Glutamatergic neuron (in vitro differentiated cells): ENCODE measurements at regions not wholly inside any gene's neighbourhood (a gene's known extent, or its start where the extent isn't known, plus 50 kb on each side); places are given as distances from the start of the nearest gene placed in this dataset.
"Not testable (repeated sequence)": the region's sequence is repeated elsewhere in the genome, so short reads cannot be mapped to it uniquely, and the experiment has no call there.

Experiments used
- DNase-seq: peaks from one replicate; pipeline ENCODE4 v3.0.0; 2022
- H3K27ac Mint-ChIP-seq: one replicate; pipeline ENCODE4 v1.8.0; 2020; ENCODE audit warnings: mild to moderate bottlenecking, mixed read lengths, inconsistent platforms; ENCODE audit not compliant: unreplicated experiment
- H3K27me3 Mint-ChIP-seq: one replicate; pipeline ENCODE4 v1.8.0; 2020; ENCODE audit warnings: mild to moderate bottlenecking, moderate library complexity, mixed read lengths, inconsistent platforms; ENCODE audit not compliant: unreplicated experiment
- H3K36me3 Mint-ChIP-seq: one replicate; pipeline ENCODE4 v1.8.0; 2020; ENCODE audit warnings: mild to moderate bottlenecking, mixed read lengths, inconsistent platforms; ENCODE audit not compliant: unreplicated experiment
- H3K4me1 Mint-ChIP-seq: one replicate; pipeline ENCODE4 v1.8.0; 2020; ENCODE audit warnings: mild to moderate bottlenecking, low read depth, mixed read lengths, inconsistent platforms; ENCODE audit not compliant: unreplicated experiment
- H3K4me3 Mint-ChIP-seq: one replicate; pipeline ENCODE4 v1.8.0; 2020; ENCODE audit warnings: mild to moderate bottlenecking, mixed read lengths, inconsistent platforms; ENCODE audit not compliant: unreplicated experiment
- H3K9me3 Mint-ChIP-seq: one replicate; pipeline ENCODE4 v1.8.0; 2020; ENCODE audit warnings: mild to moderate bottlenecking, moderate library complexity, mixed read lengths, inconsistent platforms; ENCODE audit not compliant: unreplicated experiment
- TF ChIP-seq, protein P1 (sequence below): fragments of 200-600 bp; sonication (generic); IDR thresholded peaks from one replicate; pipeline ENCODE4 v1.5.0; 2021; ENCODE audit not compliant: partially characterized antibody, unreplicated experiment

DNA sequence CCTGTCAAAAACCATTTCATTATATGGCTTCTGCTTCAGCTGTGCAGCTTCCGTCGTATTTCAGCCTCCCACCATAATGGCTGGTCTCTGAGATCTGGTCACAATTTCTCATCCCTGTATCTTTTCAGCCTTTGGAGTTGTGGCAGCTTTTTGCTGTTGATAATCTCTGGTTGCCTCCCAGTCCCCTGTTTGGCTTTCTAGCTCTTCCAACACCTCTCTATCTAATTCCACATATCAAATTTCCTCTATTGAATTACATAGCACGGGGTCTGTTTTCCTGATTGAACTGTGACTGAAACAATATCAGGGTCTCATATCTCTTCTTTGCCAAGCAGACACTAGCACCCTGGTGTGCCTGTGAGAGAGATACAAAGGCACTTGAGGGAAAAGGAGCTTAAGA lies 222.1 kb upstream of the OBI1 start:
- TF ChIP-seq, protein P1, sequence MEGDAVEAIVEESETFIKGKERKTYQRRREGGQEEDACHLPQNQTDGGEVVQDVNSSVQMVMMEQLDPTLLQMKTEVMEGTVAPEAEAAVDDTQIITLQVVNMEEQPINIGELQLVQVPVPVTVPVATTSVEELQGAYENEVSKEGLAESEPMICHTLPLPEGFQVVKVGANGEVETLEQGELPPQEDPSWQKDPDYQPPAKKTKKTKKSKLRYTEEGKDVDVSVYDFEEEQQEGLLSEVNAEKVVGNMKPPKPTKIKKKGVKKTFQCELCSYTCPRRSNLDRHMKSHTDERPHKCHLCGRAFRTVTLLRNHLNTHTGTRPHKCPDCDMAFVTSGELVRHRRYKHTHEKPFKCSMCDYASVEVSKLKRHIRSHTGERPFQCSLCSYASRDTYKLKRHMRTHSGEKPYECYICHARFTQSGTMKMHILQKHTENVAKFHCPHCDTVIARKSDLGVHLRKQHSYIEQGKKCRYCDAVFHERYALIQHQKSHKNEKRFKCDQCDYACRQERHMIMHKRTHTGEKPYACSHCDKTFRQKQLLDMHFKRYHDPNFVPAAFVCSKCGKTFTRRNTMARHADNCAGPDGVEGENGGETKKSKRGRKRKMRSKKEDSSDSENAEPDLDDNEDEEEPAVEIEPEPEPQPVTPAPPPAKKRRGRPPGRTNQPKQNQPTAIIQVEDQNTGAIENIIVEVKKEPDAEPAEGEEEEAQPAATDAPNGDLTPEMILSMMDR: no peak
- peak overlapping the region; percentile 25 for H3K27ac Mint-ChIP-seq
- peak overlapping the region; percentile 2 for H3K4me3 Mint-ChIP-seq
- H3K9me3 Mint-ChIP-seq: peaks cover 6% of the 10 kb centered on the region
- no peak for DNase-seq
- H3K4me1 Mint-ChIP-seq: peaks cover 18% of the 10 kb centered on the region
- no peaks in the 10 kb centered on the region for H3K27me3 Mint-ChIP-seq
- no peaks in the 10 kb centered on the region for H3K36me3 Mint-ChIP-seq

DNA sequence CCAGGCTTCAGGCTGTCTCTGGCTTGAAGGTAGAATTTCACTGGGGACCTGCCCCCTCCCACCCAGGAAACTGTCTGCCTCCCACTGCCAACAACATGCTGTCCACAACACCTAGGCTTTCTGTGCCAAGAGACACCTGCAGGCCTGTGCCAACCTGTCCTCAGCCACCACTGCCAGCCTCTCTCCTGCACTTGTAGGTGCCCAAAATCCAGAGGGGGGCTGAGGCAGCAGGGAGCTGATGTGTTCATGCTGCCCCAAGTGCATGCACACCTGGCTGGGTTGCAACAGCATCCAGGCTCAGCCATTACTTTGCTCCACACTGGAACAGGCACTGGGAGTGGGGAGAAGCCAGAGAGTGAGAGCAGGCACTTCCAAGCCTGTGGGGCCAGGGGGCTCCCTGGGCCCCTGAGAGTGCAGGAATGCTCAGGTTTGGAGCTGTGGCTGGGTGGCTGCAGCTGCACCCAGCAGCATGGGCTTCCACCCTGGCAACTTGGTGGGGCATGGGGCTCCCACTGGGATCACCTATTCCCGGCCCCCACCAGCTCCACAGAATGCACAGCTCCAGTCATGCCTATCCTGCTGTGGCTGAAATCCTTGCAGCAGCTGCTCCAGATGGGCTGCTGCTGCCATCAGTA lies 218.1 kb upstream of the OBI1 start:
- TF ChIP-seq, protein P1: no peak
- DNase-seq: no peak
- peaks cover 27% of the 10 kb centered on the region for H3K4me1 Mint-ChIP-seq
- H3K36me3 Mint-ChIP-seq: no peaks in the 10 kb centered on the region
- H3K27me3 Mint-ChIP-seq: peaks cover 13% of the 10 kb centered on the region
- H3K9me3 Mint-ChIP-seq: peaks cover 13% of the 10 kb centered on the region
- no peak overlapping the region for H3K4me3 Mint-ChIP-seq
- H3K27ac Mint-ChIP-seq: no peak overlapping the region

DNA sequence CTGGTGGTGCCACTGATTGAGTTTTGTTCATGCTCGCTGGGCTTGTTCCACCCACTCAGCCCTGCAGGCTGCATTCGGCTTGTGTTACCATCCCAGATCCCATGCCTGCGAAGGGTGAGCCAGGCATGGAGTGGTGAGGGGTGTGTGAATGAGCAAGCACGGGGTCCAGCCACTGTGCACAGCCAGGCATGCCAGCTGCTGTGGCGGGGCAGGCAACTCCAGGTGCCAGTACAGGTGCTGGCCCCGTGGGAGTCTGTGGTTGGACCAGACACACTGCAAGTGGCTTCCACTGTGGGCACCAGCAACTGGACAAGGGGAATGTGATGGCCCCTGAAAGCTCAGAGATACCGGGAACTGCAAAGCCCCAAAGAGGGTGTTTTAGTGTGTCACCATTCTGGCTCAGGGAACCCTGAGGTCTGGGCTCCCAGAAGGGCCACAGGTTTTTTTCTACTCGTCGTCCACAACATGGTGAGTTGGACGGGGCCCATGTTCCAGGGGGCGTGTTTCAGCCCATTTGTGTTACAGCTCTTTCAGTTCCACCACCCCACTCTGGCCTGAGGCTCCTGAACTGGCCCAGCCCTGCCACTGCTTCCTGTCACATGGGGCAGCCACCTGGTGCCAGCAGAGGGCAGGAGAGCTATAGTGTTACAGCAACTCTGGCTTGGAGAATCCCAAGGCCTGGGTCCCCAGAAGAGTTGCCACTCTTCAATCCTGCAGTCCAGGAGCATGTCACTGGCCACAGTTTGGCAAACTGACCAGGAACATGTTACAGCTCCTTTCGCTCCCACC lies 217.0 kb upstream of the OBI1 start:
- Mint-ChIP-seq H3K4me3 (no peak overlapping the region), H3K36me3 (no peaks in the 10 kb centered on the region), H3K4me1 (peaks cover 17% of the 10 kb centered on the region), H3K27me3 (peaks cover 13% of the 10 kb centered on the region), H3K9me3 (peaks cover 12% of the 10 kb centered on the region), H3K27ac (peak overlapping the region; percentile 75)
- DNase-seq: no peak
- TF ChIP-seq, protein P1: no peak

DNA sequence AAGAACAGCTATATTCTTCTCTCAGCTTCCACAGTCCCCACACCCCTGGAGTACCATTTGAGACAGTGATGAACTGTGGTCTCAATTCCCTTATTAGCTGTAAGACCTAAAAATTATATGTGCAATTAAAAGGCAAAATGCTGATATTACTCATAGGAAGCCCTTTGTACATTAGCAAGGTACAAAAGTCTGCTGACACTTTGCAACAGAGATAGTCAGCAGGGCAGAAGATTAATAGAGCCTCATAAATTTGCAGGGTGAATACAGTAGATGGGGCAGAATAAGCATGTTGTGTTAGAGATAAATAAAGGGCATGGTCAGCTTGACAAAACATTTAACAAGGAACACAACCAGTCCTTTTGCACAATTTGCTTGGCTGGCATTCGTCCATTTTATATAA lies 210.0 kb upstream of the OBI1 start:
- DNase-seq: no peak
- Mint-ChIP-seq H3K4me3 (no peak overlapping the region), H3K36me3 (no peaks in the 10 kb centered on the region), H3K4me1 (no peaks in the 10 kb centered on the region), H3K27ac (no peak overlapping the region), H3K27me3 (peaks cover 6% of the 10 kb centered on the region), H3K9me3 (peaks cover 2% of the 10 kb centered on the region)
- TF ChIP-seq, protein P1: no peak

DNA sequence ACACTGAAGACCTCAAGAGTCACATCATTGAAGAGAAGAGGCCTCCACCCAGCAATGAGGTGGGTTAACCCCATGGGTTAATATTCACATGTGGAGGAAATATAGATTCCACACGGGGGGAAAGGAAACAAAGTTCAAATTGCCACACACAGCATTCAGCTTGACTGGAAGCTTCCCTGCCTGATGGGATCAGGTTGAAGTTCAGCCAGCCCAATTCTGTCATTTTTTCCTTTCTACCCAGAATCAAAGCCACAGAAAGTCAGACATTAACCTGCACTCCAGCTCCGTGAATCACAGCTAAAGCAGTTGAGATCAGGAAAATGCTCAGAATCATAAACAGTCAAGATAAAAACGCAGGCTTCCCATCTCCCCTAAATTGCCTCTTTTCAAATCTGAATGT lies 208.7 kb upstream of the OBI1 start:
- Mint-ChIP-seq H3K27me3 (no peaks in the 10 kb centered on the region), H3K4me1 (no peaks in the 10 kb centered on the region), H3K4me3 (no peak overlapping the region), H3K9me3 (peaks cover 2% of the 10 kb centered on the region), H3K27ac (no peak overlapping the region), H3K36me3 (no peaks in the 10 kb centered on the region)
- no peak for DNase-seq
- TF ChIP-seq, protein P1: no peak

DNA sequence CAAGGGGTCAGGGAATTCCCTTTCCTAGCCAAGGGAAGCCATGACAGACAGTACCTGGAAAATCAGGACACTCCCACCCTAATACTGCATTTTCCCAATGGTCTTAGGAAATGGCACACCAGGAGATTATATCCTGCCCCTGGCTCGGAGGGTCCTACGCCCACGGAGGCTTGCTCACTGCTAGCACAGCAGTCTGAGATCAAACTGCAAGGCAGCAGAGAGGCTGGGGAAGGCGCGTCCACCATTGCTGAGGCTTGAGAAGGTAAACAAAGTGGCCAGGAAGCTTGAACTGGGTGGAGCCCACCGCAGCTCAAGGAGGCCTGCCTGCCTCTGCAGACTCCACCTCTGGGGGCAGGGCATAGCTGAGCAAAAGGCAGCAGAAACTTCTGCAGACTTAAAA lies 207.1 kb upstream of the OBI1 start:
- not testable (repeated sequence) for H3K27me3 Mint-ChIP-seq, H3K9me3 Mint-ChIP-seq, DNase-seq, H3K27ac Mint-ChIP-seq, H3K4me1 Mint-ChIP-seq, H3K4me3 Mint-ChIP-seq, H3K36me3 Mint-ChIP-seq
